Panc1 (cell line): ENCODE measurements at regions not wholly inside any gene's neighbourhood (a gene's known extent, or its start where the extent isn't known, plus 50 kb on each side); places are given as distances from the start of the nearest gene placed in this dataset.

Source experiments
- ATAC-seq: fragments of 200-7000 bp; cut with Tn5 transposase; 2 replicates; pipeline ENCODE4 v1.9.1; 2020; ENCODE audit warnings: mild to moderate bottlenecking, moderate library complexity
- BruUV-seq: library from RNA; stranded (reverse); fragments of 400-500 nt; replicated peaks from 2 replicates; lab custom pipeline; 2021; lab: Mats Ljungman, UMichigan
- CTCF ChIA-PET: fragments of 300-600 bp; sonication (Branson Sonifier 250); formaldehyde crosslinking; loops from one replicate; lab custom pipeline; 2022; ENCODE audit warnings: antibody characterized with exemption; lab: Charles Lee
- POLR2A ChIA-PET: fragments of 300-600 bp; sonication (Branson Sonifier 250); formaldehyde crosslinking; loops from one replicate; lab custom pipeline; 2022; ENCODE audit warnings: antibody characterized with exemption; lab: Charles Lee
- DNase-seq: peaks from one replicate; pipeline ENCODE4 v3.0.0-alpha.2; 2010; ENCODE audit warnings: low read depth, low spot score
- H3K27ac ChIP-seq: 2 replicates; pipeline ENCODE4 v1.5.1; 2011; ENCODE audit warnings: mild to moderate bottlenecking, low read length, inconsistent platforms
- H3K27me3 ChIP-seq: fragments of 200-500 bp; sonication (Bioruptor generic); 2 replicates; pipeline ENCODE4 v1.6.0; 2014; ENCODE audit warnings: low read length, inconsistent platforms; ENCODE audit not compliant: control insufficient read depth, insufficient read depth
- H3K36me3 ChIP-seq: fragments of 200-500 bp; sonication (Bioruptor generic); 2 replicates; pipeline ENCODE4 v1.5.1; 2014; ENCODE audit warnings: inconsistent platforms, mild to moderate bottlenecking, low read length, moderate library complexity; ENCODE audit not compliant: control insufficient read depth, insufficient read depth
- H3K4me1 ChIP-seq: 2 replicates; pipeline ENCODE4 v1.5.1; 2011; ENCODE audit warnings: inconsistent platforms, mild to moderate bottlenecking, low read length, moderate library complexity; ENCODE audit not compliant: control insufficient read depth, insufficient read depth
- H3K4me3 ChIP-seq, 2 experiments: 2 replicates each; pipeline ENCODE4 v1.5.1; 2011 to 2012; ENCODE audit warnings: low read depth in 2 of 2, low read length in 2 of 2, mild to moderate bottlenecking in 2 of 2, inconsistent platforms in 1 of 2, moderate library complexity in 1 of 2
- H3K9me3 ChIP-seq: fragments of 200-500 bp; sonication (Bioruptor generic); 2 replicates; pipeline ENCODE4 v1.5.1; 2014; ENCODE audit warnings: low read depth, mild to moderate bottlenecking, inconsistent platforms, low read length, moderate library complexity; ENCODE audit not compliant: control insufficient read depth, insufficient read depth
- CTCF ChIP-seq: fragments of 450-650 bp; IDR thresholded peaks from 2 replicates; pipeline ENCODE4 v1.5.1; 2017; ENCODE audit warnings: mild to moderate bottlenecking
- POLR2AphosphoS5 ChIP-seq: IDR thresholded peaks from 2 replicates; pipeline ENCODE4 v1.6.1; 2012; ENCODE audit warnings: mild to moderate bottlenecking, low read depth, low read length, moderate library complexity
- REST ChIP-seq, 2 experiments: IDR thresholded peaks; 2 replicates each; pipeline ENCODE4 v1.6.1; 2011 to 2012; ENCODE audit warnings: low read depth in 2 of 2, control low read depth in 1 of 2, low read length in 1 of 2, mild to moderate bottlenecking in 1 of 2, moderate library complexity in 1 of 2; ENCODE audit not compliant: insufficient read depth in 1 of 2
- SIN3A ChIP-seq: IDR thresholded peaks from 2 replicates; pipeline ENCODE4 v1.6.1; 2012; ENCODE audit warnings: low read depth, mild to moderate bottlenecking, low read length, moderate library complexity, borderline replicate concordance; ENCODE audit not compliant: insufficient read depth
- TCF7L2 ChIP-seq: IDR thresholded peaks from 2 replicates; pipeline ENCODE4 v1.6.1; 2011; ENCODE audit warnings: mild to moderate bottlenecking, low read depth, low read length, inconsistent platforms
- in situ Hi-C: cut with HindIII; loops from 2 replicates; pipeline ENCODE4 v1.10.0; 2016; ENCODE audit warnings: low sequenced_read_pairs, low pct_unique_long_range_greater_than_20kb
- intact Hi-C: fragments of 100-400 bp; cut with micrococcal nuclease; formaldehyde crosslinking; loops from one replicate; pipeline ENCODE4 v1.10.0; 2022; ENCODE audit not compliant: unreplicated experiment

GRCh38 chr19:5261156-5261890 is 79.3 kb downstream of the PTPRS start:
- H3K36me3 ChIP-seq = no peaks in the 10 kb centered on the region
- no peaks in the 10 kb centered on the region for H3K9me3 ChIP-seq
- no TSS peak for BruUV-seq
- ChIA-PET CTCF (no interaction called here), POLR2A (no interaction called here)
- in situ Hi-C loops = no loop called here
- H3K27me3 ChIP-seq = no peaks in the 10 kb centered on the region
- no peaks in the 10 kb centered on the region for H3K4me1 ChIP-seq
- H3K4me3 ChIP-seq = no peak overlapping the region
- ATAC-seq (no peak), DNase-seq (no peak)
- no peak overlapping the region for H3K27ac ChIP-seq
- intact Hi-C loops = no loop called here
- no peak for TF ChIP-seq POLR2AphosphoS5
- no peak for TF ChIP-seq TCF7L2
- no peak for TF ChIP-seq SIN3A
- TF ChIP-seq REST (IDR thresholded peaks at IDR 0.05; ENCODE audit: insufficient read depth in 1 of 2, low read depth in 2 of 2, low read length in 1 of 2) = no peak
- no peak for TF ChIP-seq CTCF

- intact Hi-C loops (no loop called here), in situ Hi-C loops (no loop called here)
- H3K27me3 ChIP-seq = no peaks in the 10 kb centered on the region
- POLR2A ChIA-PET = no interaction called here
- BruUV-seq = no TSS peak
- no peaks in the 10 kb centered on the region for H3K36me3 ChIP-seq
- H3K4me1 ChIP-seq = no peaks in the 10 kb centered on the region
- ATAC-seq (no peak), DNase-seq (no peak)
- no peak overlapping the region for H3K4me3 ChIP-seq
- CTCF ChIA-PET = no interaction called here
- no peak for TF ChIP-seq REST (IDR thresholded peaks at IDR 0.05; ENCODE audit: insufficient read depth in 1 of 2, low read depth in 2 of 2, low read length in 1 of 2)
- no peak overlapping the region for H3K27ac ChIP-seq
- H3K9me3 ChIP-seq = no peaks in the 10 kb centered on the region
These were observed 80.1 kb downstream of the PTPRS start for GRCh38 chr19:5260381-5260967.
